UCSD-AML1 (cell line): ENCODE measurements at regions not wholly inside any gene's neighbourhood (a gene's known extent, or its start where the extent isn't known, plus 50 kb on each side); places are given as distances from the start of the nearest gene placed in this dataset.
"Not testable (repeated sequence)": the region's sequence is repeated elsewhere in the genome, so short reads cannot be mapped to it uniquely, and the experiment has no call there.

Experiments
- DNase-seq: peaks from one replicate; lab custom pipeline; 2025; ENCODE audit not compliant: unreplicated experiment; lab: John Stamatoyannopoulos, UW

DNA sequence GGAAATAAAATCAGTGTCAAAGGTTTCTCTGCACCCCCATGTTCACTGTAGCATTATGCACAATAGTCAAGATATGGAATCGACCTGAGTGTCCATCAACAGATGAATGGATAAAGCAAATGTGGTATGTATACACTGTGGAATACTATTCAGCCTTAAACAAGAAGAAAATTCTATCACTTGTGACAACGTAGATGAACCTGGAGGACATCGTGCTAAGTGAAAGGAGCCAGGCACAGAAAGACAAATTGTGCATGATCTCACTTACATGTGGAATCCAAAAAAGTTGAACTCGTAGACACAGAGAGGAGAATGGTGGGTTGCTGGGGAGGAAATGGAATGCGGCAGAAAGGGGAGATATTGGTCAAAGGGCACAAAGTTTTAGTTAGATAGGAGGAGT lies 136.3 kb upstream of the ESR1 start:
- DNase-seq: no peak

DNA sequence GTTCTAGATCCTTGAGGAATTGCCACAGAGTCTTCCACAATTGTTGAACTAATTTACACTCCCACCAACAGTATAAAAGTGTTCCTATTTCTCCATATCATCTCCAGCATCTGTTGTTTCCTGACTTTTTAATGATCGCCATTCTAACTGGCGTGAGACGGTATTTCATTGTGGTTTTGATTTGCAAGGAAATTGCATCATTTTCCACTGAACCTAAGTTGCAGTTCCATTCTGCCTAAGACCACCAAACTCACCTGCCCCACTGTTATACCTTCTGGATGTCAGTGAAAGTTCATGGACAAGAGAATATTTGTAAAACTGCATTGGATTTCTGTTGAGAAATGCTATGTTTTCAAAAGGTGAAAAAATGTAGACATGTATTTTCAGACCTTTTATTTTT lies 132.9 kb upstream of the ESR1 start:
- DNase-seq: no peak

GRCh38 chr6:151675746-151676459 lies 131.6 kb upstream of the ESR1 start:
- peak; percentile 33 for DNase-seq

DNA sequence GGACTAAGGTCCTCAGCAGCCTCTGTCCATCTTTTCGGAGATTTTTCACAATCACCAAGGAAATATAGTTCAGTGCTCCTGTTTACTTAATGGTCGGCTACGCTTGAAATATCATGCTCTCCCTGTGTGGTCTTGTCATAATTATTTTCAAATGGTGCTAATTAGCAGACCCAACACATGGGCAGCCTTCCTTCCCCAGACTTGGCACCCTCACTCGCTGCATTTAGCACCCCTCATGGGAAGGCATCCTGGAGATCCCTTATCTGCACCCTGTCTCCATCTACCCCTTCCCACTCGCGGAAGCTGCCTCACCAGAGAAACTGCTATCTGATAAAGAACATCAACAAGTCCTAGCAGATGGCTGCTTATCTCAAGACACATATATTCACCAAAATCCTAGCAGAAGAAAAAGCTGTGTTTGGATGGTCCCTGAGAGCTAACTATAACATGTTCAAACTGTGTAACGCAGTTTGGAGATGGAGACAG lies 131.0 kb upstream of the ESR1 start:
- DNase-seq: no peak

DNA sequence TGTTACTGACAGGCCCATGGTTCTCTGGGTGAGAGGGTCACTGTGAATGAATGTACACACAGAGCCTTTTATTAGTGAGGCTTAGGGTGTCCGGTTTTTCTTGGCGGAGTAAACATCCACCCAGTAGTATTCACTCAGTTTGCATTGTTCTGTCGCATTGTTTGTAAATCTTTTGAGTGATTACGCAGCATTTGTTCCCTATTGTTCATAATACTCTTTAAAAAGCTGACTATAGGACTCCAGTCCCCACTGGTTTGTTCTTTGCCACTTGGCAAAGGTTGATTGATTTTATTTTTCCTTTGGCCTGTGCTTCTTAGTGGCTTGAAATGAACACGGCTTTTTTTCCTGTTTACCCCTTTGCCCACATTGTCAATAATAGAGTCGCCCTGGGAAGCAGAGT lies 130.1 kb upstream of the ESR1 start:
- no peak for DNase-seq

DNA sequence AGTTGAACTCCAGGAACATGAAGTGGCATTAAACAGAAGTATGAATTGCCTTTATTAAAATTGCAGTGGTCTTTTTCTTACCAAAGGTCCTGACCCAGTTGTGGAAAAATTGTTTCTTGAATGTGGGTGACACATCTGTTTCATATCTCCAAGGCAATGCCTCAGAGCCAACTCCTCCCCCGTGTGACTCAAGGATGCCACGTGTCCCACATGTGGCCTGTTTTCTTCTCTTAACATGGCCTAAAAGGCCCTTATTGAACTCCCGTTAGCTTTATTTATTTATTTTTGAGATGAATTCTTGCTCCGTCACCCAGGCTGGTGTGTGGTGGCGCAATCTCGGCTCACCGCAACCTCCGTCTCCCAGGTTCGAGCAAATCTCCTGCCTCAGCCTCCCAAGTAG lies 128.4 kb upstream of the ESR1 start:
- no peak for DNase-seq

DNA sequence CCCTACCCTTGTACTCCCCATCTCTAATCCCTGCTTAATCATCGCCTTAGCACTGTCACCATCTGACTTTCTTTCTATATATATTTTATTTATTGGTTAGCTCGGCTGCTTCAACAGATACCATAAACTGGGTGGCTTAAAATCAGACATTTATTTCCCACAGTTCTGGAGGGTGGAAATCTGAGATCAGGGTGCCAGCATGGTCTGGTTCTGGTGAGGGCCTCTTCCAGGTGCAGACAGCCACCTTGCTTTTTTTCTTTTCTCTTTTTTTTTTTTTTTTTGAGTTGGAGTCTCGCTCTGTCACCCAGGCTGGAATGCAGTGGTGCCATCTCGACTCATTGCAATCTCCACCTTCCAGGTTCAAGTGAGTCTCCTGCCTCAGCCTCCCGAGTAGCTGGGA lies 127.5 kb upstream of the ESR1 start:
- DNase-seq: no peak

DNA sequence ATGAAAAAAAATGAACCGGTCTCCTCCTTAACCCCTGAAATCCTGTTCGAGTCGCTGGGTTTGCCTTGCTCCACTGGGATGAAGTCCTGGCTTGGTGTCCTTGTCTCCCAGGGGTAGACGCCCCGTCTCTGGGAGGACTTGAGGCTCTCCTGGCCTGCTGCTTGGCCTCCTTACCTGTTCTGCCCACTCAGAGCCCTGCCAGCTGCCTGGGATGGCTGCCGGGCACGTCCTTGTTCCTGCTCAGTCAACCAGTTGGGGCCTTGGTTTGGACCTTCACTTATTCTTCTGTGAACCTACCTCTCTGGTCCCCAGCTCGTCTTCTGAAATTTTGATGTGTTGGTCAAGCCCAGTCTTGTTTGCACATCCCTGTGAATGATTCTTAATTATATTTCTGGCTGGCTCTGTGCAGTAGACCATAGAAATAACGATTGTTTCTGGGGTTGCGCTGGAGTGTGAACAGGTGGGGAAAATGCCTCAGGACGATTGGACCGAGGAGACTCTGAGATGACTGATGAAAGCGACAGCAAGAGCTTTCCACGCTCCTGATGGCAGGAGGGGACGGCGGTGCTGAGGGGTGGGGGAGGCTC lies 126.5 kb upstream of the ESR1 start:
- DNase-seq: no peak

DNA sequence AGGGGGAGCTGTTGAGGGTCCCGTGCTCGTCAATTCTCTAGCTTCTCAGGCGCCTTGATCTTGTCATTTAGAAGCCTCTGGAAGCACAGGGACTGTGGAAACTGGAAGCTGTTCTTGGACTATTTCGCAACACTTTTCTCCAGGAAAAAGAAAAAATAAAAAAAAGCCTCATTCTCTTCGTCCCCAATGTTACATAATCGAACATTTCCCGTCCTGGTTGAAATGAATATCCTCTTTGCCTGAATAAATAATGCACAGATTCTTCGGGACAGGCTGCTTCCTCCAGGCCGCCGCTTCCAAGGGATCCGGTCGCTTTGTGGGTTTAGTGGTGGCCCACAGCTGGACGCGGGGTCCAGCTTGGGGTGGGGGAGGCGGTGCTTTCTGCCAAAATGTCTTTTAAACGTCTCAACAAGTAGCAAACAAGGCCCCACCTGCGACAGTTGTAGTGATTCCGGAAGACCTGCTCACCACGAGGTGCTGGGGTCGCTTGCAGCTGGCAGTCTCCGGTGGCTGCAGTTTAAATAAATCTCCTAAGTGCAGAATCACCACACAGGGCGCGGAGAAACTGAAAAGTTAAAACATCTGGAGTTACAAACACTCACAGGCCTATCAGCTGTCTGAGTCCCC lies 125.9 kb upstream of the ESR1 start:
- peak; percentile 81 for DNase-seq

GRCh38 chr6:151682251-151682650 lies 125.2 kb upstream of the ESR1 start:
- no peak for DNase-seq

DNA sequence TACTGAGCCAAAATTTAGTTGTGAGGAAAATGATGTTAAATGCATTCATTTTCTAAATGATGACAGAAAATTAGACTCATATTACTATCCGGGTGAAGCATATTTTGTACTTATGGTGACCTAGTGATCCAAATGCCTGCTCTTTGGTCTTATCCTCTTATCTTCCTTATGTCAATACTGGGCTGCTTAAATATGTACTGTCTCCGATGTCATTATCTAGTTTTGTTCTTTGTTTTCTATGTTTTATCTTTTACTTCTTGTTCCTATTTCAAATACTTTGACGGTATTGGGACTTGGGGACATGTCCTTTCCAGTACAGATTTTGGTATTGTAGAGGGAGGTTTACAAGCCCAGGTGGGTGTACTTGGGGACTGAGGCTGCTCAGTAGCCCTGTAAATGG lies 124.6 kb upstream of the ESR1 start:
- DNase-seq: no peak

DNA sequence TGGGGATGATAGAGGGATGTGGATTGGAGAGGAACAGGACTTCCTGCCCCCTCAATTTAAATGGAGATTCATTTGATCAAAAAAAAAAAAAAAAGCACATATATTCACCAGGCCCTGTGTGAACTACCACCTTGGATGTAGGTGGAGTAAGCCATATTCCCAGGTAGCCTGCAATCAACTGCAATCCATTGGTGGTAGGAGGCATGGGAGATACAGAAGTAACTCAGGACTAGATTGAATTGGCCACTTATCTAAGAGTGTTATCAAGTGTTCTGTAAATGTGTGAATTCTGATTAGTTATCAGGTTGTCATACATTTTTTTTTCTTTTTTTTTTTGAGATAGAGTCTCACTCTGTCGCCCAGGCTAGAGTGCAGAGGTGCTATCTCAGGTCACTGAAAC lies 124.1 kb upstream of the ESR1 start:
- no peak for DNase-seq

DNA sequence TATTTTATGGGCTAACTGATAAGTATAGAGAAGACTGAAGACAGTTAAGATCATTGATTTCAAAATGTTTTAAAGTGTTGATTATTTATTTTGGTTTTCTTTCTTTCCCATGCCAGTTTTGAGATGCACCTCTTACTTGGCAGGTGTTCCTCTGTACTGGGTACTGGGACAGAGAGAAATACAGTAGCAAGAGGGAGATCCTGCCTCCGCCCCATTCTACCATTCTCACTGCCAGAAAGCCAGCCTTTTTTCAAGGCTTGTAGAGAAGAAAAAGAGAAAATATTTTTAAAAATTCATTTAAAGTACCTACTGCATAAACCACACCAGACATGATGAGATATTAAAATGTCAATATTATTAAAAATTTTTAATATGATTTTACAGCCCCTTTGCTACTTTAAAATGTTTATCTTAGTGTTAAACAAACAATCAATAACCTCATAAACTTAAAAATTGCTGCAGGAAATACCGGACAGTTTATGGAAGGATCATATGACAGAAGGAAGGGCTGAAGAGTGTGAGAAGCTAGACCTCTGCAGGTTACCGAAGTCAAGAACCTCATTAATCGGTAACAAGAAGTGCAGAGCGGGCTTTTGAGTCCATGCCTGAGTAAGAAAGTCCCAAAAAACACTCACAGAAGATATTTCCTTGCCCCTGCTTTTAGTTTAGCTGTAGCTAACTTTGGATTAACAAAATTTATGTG lies 117.8 kb upstream of the ESR1 start:
- no peak for DNase-seq

GRCh38 chr6:151690303-151690702 lies 117.2 kb upstream of the ESR1 start:
- no peak for DNase-seq

- no peak for DNase-seq
These were observed 116.5 kb upstream of the ESR1 start for GRCh38 chr6:151690768-151691562.

- DNase-seq: no peak
These were observed 115.3 kb upstream of the ESR1 start for GRCh38 chr6:151692216-151692615.

DNA sequence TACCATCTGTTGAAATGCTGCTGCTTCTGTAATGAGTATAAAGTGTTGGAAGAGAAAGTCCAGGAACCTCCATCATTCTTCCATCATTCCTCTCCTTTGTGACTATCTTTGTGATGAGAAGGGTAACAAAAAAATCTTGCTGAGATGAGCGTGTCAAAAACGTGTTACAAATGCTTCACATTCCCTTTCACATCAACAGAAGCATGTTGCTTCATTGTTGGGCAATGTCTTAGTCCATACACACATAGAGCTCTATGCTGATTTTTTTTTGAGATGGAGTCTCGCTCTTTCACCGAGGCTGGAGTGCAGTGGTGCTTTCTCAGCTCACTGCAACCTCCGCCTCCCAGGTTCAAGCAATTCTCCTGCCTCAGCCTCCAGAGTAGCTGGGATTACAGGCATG lies 114.1 kb upstream of the ESR1 start:
- DNase-seq: no peak

DNA sequence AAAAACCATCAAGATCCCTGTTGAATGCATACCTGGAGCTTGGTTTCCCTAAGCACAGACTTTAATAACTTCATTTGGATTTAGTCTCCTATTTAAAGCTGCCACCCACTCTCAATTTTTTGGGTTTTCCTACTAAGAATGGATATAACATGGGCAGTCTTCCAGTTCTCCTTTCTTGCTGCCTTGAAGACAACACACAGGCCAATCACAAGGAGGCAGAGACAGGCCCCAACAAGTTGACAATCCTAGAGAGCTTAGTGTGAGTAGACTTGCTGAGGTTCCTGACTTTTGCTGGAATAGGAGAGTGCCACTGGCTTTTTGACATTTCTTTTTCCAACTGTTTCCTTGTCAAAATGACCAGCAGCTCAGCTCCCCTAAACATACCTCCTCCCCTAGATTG lies 112.3 kb upstream of the ESR1 start:
- no peak for DNase-seq

DNA sequence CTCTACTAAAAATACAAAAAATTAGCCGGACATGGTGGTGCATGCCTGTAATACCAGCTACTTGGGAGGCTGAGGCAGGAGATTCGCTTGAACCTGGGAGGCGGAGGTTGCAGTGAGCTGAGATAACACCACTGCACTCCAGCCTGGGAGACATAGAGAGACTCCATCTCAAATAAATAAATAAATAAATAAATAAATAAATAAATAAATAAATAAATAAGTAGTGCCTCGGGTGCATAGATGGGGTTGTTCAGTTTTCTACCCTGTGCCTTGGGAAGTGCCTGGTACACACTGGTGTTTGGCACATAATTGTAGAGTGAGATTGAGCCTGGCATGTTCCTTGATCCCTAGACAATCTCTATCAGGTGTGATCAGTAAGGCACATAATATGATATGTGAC lies 111.2 kb upstream of the ESR1 start:
- not testable (repeated sequence) for DNase-seq

- no peak for DNase-seq
These were observed 108.4 kb upstream of the ESR1 start for GRCh38 chr6:151698931-151699700.
